IPS DF 19.7 (cell line): ENCODE measurements at regions not wholly inside any gene's neighbourhood (a gene's known extent, or its start where the extent isn't known, plus 50 kb on each side); places are given as distances from the start of the nearest gene placed in this dataset.

Source experiments
- DNase-seq: peaks from one replicate; pipeline ENCODE4 v3.0.0-alpha.2; 2013; ENCODE audit warnings: low read depth, low spot score

DNA sequence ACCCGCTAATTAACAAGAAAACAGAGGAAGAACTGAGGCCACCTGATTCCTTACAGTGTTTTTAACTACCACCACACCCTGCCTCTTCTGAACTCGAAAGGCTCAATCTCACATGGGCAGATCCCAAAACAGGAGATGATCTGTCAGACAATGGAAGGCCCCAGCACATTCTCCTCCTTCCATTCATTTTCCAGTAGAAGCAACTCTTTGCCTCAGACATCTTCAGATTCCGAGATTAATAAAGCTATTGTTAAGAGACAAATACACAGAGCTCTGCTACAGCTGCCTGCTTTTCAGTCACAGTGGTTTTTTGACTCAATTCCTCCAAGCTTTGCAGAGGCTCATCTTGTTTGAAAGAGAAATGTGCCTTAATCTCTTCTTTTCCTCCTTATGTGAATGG, 127.2 kb upstream of the ADAMTSL1 start:
- DNase-seq = no peak

GRCh38 chr9:18347386-18348082, 126.4 kb upstream of the ADAMTSL1 start:
- DNase-seq = no peak

DNA sequence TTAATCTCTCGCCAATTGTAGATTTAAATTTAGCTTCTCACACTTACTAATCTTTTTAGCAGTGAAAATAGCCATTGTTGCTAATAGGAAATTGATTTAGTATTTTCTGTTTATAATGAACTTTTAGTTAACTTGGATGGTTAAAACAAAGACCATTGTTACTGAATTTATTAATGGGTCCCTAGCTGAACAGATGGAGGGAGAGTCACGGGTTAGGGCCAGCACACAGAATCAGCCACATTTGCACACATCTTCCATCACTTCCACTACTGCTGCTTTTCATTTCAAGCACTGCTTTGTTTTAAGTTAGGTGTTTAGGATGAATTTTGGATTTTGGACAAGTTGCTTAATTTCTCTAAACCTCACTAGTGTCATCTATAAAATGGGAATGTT, 125.9 kb upstream of the ADAMTSL1 start:
- DNase-seq = no peak

DNA sequence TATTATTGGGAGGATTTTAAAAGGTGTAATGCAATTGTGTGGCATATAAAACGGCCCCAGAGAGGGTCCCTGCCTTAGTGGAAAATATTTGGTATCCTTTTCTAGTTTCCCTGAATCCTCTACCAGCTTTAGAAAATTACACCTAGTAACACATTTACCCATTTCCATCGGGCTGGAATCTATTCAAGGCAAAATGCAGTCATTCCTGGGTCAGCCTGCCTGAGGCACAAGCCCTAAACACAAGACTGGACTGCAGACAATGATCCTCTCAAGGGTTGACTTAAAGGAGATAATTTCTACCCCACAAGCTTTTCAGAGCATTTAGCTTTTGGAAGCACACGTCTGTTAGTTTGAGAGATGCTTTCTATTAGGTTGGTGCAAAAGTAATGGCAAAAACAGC, 124.4 kb upstream of the ADAMTSL1 start:
- DNase-seq = no peak

DNA sequence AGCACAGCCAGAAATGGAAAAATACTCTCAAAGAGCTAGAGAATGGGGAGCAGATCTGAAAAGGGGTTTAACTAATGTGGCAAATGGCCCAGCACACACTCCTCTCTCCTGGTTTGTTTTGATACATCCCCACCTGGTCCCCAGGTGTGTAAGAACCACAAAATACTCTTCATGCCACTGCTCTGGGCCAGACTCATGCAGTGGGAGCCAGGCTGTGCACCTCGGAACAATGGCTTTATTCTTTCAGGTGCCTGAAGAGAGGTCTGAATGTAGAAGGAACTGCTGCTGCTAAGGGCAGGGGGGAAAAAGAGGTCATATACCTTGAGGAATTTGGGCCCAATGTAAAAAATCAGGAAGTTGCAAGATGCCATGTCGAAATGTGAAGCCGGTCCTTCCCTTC, 123.9 kb upstream of the ADAMTSL1 start:
- DNase-seq = no peak

GRCh38 chr9:18350995-18351595, 122.9 kb upstream of the ADAMTSL1 start:
- no peak for DNase-seq

GRCh38 chr9:18352711-18353110, 121.2 kb upstream of the ADAMTSL1 start:
- no peak for DNase-seq

GRCh38 chr9:18353473-18353872, 120.5 kb upstream of the ADAMTSL1 start:
- DNase-seq = no peak

DNA sequence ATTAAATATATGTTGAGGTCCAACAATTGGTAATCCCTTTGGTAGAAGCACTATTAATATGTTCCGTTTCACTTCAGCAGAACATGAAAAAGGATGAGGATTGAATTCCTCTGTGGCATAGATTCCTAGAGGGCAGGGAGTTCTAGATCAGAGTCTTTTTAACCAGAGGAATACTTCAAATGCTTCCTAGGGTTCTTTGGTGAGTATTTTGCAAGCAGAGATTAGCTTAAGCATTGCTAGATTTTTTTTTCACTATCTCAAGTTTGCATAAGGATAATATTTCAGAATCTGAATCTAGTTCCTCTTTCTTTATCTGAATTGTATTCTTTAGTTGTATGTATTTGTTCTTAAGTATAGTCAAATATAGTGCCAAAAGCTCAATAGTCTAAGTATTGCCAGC, 116.6 kb upstream of the ADAMTSL1 start:
- no peak for DNase-seq

DNA sequence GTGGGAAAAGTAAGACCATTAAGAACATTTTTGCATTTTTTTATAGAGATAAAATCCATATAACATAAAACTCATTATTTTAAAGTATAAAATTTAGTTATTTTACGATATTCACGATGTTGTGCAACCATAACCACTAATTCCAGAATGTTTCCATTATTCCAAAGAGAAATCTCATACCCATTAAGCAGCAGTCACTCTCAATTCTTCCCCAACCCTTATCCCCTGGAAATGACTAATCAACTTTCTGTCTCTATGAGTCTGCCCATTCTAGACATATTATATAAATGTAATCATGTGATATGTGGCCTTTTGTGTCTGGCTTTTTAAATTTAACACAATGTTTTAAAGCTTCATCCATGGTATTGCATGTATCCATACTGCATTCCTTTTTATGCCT, 115.6 kb upstream of the ADAMTSL1 start:
- DNase-seq = no peak

DNA sequence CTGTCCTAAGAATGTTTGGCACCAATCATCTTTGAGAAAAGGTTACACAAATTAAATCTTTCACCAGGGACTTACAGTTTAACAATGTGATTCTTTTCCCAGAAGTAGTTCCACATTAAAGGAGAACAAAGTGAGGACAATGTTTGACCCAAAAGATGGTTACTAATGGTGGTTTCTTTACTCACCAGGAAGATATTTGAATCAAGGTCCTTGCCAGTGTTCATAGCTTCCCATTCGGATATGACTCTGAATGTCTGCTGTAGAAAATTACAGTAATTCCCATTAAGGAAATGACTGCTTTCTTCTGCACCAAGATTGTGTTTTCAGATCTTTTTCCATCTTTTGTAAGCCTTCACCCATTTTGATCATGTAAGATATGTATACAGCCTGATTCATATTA, 114.6 kb upstream of the ADAMTSL1 start:
- no peak for DNase-seq

DNA sequence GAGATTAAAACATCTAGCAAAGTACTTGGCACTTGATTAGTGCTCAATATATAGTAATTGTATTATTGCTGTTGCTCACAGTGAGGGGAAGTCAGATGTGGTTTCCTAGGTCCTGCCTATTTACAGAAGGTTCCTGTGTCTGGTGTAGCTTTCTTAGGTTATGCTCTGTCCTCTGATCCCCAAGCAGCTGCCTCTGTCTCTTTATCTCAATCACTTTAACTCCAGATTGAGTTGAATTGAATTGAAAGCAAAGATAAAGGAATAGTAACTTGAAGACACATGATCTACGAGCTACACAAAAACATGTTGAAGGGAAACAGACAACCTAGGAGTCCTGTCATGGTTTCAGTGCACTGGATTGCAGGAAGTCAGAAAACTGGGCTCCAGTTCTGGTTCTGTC, 113.9 kb upstream of the ADAMTSL1 start:
- DNase-seq = no peak

DNA sequence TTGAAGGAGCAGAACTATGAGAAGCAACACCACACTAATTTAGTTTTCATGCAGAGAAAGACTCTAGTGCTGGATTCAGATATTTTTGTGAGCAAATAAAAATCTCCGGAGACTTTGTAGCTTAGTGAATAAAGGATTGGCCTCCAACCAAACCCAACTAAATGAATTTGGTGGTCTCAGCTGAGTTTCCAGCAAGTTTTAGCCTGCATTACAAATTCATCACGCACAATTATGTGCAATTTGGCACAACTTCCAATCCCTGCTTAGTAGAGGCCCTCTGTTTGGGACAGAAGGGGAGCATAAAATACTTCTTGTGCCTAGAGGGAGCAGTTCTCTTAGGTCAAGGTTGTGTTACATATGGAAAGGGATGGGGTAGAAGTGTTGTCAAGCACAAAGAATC, 112.3 kb upstream of the ADAMTSL1 start:
- DNase-seq = no peak

GRCh38 chr9:18362166-18362565, 111.8 kb upstream of the ADAMTSL1 start:
- DNase-seq = no peak

DNA sequence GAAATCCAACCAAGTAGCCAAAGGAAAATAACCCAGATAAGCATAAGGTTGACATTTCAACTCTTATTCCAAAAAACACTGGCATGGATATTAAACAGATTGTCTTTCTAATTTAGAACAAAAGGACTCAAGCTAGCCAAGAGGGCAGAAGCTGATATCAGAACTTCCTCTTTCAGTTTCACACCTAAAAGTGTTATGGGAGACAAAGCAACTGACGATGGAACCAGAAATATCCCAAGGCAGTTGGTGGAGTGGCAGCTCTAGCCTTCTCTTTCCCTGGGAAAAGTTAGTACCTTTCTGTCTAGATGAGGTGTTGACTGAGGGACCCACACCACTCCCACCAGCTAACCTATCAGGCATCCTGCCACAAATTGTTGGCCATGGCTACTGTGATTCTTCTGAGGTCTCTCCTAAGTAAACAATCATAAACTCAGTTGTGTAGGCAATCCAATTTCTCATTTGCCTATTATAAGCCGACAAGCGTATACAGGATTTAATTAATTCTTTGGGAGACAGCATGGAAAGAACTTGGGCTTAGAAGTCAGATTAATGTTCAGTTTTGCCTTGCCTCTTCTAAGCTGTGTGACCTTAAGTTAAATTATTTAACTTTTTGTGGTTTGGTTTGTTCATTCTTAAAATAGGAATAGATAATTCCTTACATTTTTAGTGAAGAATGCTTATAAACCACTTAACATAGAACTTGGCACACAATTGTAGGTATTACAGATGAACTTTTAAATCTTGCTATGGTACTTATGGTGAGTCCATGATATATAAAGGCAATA, 110.9 kb upstream of the ADAMTSL1 start:
- no peak for DNase-seq

- DNase-seq = no peak
Measured at GRCh38 chr9:18365651-18366050, 108.3 kb upstream of the ADAMTSL1 start.

DNA sequence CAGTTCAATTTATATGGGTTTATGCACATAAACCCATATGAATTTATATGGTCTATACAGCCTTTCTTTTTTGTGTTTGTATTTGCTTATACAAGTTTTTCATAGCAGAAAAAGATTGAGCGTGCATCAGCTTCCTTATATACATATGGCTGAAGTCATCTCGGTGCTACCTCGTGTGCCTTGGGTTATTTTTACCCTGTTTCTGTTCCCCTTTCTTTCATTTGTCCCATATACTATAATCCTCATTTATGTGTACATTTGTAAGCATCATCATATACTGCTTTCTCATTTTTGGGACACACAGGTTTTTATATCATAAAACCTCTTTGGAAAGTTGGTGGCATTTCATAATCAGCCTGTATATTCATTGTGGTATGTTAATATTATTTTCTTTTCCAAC, 107.8 kb upstream of the ADAMTSL1 start:
- DNase-seq = no peak

DNA sequence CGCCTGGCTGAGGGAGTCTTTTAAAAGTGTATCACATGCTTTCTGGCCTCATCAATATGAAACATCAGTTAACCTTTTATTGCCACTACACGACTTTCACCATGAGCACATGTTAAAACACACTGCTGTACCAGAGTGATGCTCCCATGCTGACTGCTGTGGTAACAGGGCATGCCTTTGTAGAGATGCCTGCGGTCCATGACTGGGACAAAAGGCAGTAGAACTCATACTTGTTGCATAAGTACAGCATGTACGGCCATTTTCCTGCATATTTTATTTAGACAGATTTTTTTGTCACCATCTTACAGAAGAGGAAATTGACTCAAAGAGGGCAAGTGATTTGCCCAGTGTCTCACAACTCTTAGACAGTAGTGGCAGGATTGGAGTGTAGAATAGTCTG, 105.7 kb upstream of the ADAMTSL1 start:
- DNase-seq = no peak

DNA sequence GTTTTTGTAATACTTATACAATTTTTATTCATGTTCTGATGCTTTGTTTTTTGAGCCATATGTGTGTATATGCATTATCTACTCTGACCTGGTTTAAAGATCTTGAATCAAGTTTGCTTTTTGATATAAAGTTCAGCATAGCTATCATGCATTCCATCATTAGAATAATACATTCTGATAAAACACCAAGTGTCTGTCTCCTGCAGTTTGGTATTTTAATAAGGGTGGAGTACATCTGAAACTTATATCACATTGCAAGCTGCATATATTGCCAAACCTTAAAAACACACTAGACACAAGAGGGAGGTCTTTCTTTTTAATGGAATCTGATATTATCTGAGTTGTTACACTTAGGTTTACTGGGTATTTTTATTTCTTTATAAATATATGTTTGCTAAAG, 102.8 kb upstream of the ADAMTSL1 start:
- no peak for DNase-seq

DNA sequence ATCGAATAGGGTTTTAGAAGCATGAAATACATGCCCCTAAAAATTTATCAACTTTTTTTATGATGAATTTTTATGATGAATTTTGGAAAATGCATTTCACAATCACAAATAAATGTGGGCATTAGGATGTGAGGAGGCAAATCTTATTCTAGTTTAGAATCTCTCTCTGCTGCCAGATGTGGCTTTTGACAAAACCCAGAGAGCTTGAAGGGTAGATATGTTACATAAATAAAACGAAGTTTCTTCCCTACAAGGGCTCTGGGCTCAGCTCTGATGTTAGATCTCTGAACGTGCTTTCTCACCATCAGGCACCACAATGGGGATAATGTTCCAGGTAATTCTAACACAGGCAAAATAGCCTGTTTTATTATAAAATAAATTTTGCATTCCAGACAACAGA, 102.3 kb upstream of the ADAMTSL1 start:
- no peak for DNase-seq

GRCh38 chr9:18379073-18379811, 94.7 kb upstream of the ADAMTSL1 start:
- no peak for DNase-seq

DNA sequence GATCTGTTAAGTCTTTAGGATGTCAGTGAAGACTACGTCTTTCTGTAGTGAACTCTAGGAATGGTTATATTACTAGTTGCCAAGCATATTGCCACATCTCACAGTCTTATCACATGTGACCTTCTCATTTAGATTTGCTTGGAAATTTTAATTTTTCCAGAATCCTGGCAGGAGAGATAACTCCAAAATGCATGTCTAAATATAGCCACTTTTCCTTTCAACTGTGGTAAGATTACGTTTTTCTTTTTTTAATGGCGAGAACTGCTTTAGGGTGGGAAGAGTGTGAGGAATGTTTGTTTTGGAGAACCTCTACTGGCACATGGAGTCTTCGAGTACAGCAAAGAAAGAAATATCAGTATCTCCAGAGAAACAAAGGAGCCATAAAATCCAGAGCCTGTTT, 91.7 kb upstream of the ADAMTSL1 start:
- DNase-seq = no peak
